ENCODE measurements at regions not wholly inside any gene's neighbourhood (a gene's known extent, or its start where the extent isn't known, plus 50 kb on each side); places are given as distances from the start of the nearest gene placed in this dataset.

GRCh38 chr2:117723888-117724434, 90.5 kb upstream of the DDX18 start:
- H3K9me1 ChIP-seq (replicated peaks; ENCODE audit: control insufficient read depth, extremely low read depth, insufficient read depth, low read length): no peaks in the 10 kb centered on the region
- FAIRE-seq (no peak), DNase-seq (ENCODE audit: low read depth, low spot score) (no peak)
- H3K36me3 ChIP-seq (ENCODE audit: control insufficient read depth in 2 of 2, extremely low read depth in 1 of 2, insufficient read depth in 2 of 2, low read length in 2 of 2): no peaks in the 10 kb centered on the region
- H3K9me3 ChIP-seq (replicated peaks; ENCODE audit: control insufficient read depth, insufficient read depth, low read length): peaks cover 3% of the 10 kb centered on the region
- ChIA-PET POLR2A (no interaction called here), CTCF (no interaction called here)
- dilution Hi-C loops (cut with MboI; ENCODE audit: extremely low pct_ligation_motif_present, low sequenced_read_pairs) (no loop called here), intact Hi-C loops (cut with micrococcal nuclease) (no loop called here)
- no peaks in the 10 kb centered on the region for H3K27me3 ChIP-seq (ENCODE audit: control insufficient read depth in 2 of 2, insufficient read depth in 2 of 2, low read length in 2 of 2)
- no peaks in the 10 kb centered on the region for H3K4me1 ChIP-seq (ENCODE audit: control insufficient read depth, extremely low read depth, insufficient read depth, low read length)
- H4K20me1 ChIP-seq (replicated peaks; ENCODE audit: control insufficient read depth, extremely low read depth, insufficient read depth, low read length): no peaks in the 10 kb centered on the region
- H3K4me3 ChIP-seq (replicated peaks in 1 of 3; ENCODE audit: insufficient read depth in 1 of 3, low read depth in 1 of 3, low read length in 3 of 3): no peak overlapping the region
- TF ChIP-seq GATA2 (IDR thresholded peaks at IDR 0.05; ENCODE audit: insufficient read depth, insufficient read length, low read depth, low read length) (no peak), MAX (IDR thresholded peaks at IDR 0.05; ENCODE audit: insufficient read depth, insufficient read length) (no peak), JUN (IDR thresholded peaks at IDR 0.05; ENCODE audit: borderline replicate concordance, insufficient read depth, insufficient read length, low read depth) (no peak), CTCF (IDR thresholded peaks at IDR 0.05; ENCODE audit: extremely low read depth in 1 of 2, insufficient read depth in 1 of 2, low read depth in 1 of 2, low read length in 2 of 2) (no peak)
- no peak overlapping the region for H3K4me2 ChIP-seq (ENCODE audit: insufficient read depth, low read length)
- H3K9ac ChIP-seq (replicated peaks; ENCODE audit: extremely low read depth, insufficient read depth, low read length): no peak overlapping the region
- H3K79me2 ChIP-seq (ENCODE audit: control insufficient read depth, insufficient read depth, low read length): no peaks in the 10 kb centered on the region
- no TSS peak for BruUV-seq (replicated peaks)
- no peak overlapping the region for H2AFZ ChIP-seq (ENCODE audit: low read depth, low read length)
- no peak overlapping the region for H3K27ac ChIP-seq (ENCODE audit: insufficient read depth, low read depth, low read length)

GRCh38 chr2:117726747-117727146, 87.7 kb upstream of the DDX18 start:
- Histone ChIP-seq H2AFZ (ENCODE audit: low read depth, low read length) (no peak overlapping the region), H3K4me1 (ENCODE audit: control insufficient read depth, extremely low read depth, insufficient read depth, low read length) (no peaks in the 10 kb centered on the region), H4K20me1 (replicated peaks; ENCODE audit: control insufficient read depth, extremely low read depth, insufficient read depth, low read length) (no peaks in the 10 kb centered on the region), H3K36me3 (ENCODE audit: control insufficient read depth in 2 of 2, extremely low read depth in 1 of 2, insufficient read depth in 2 of 2, low read length in 2 of 2) (no peaks in the 10 kb centered on the region), H3K27ac (ENCODE audit: insufficient read depth, low read depth, low read length) (no peak overlapping the region), H3K9me1 (replicated peaks; ENCODE audit: control insufficient read depth, extremely low read depth, insufficient read depth, low read length) (no peaks in the 10 kb centered on the region), H3K27me3 (ENCODE audit: control insufficient read depth in 2 of 2, insufficient read depth in 2 of 2, low read length in 2 of 2) (no peaks in the 10 kb centered on the region), H3K4me2 (ENCODE audit: insufficient read depth, low read length) (no peak overlapping the region), H3K9me3 (replicated peaks; ENCODE audit: control insufficient read depth, insufficient read depth, low read length) (peaks cover 5% of the 10 kb centered on the region), H3K79me2 (ENCODE audit: control insufficient read depth, insufficient read depth, low read length) (no peaks in the 10 kb centered on the region), H3K9ac (replicated peaks; ENCODE audit: extremely low read depth, insufficient read depth, low read length) (no peak overlapping the region), H3K4me3 (replicated peaks in 1 of 3; ENCODE audit: insufficient read depth in 1 of 3, low read depth in 1 of 3, low read length in 3 of 3) (no peak overlapping the region)
- no peak for TF ChIP-seq POLR2A (IDR thresholded peaks at IDR 0.05; ENCODE audit: low read depth, low read length)
- TF ChIP-seq MAX (IDR thresholded peaks at IDR 0.05; ENCODE audit: insufficient read depth, insufficient read length): no peak
- TF ChIP-seq GATA2 (IDR thresholded peaks at IDR 0.05; ENCODE audit: insufficient read depth, insufficient read length, low read depth, low read length): no peak
- no peak for TF ChIP-seq CTCF (IDR thresholded peaks at IDR 0.05; ENCODE audit: extremely low read depth in 1 of 2, insufficient read depth in 1 of 2, low read depth in 1 of 2, low read length in 2 of 2)
- TF ChIP-seq POLR2AphosphoS5 (IDR thresholded peaks at IDR 0.05; ENCODE audit: insufficient read depth, low read depth, low read length): no peak
- TF ChIP-seq JUN (IDR thresholded peaks at IDR 0.05; ENCODE audit: borderline replicate concordance, insufficient read depth, insufficient read length, low read depth): no peak
- TF ChIP-seq MYC (IDR thresholded peaks at IDR 0.05; ENCODE audit: low read depth, low read length): no peak
- no peak for TF ChIP-seq EZH2 (IDR thresholded peaks at IDR 0.05; ENCODE audit: borderline replicate concordance, low read depth, low read length, severe bottlenecking)
- TF ChIP-seq FOS (IDR thresholded peaks at IDR 0.05; ENCODE audit: borderline replicate concordance, insufficient read depth, low read length): no peak
- no TSS peak for BruUV-seq (replicated peaks)
- ChIA-PET POLR2A (no interaction called here), CTCF (interaction anchor here (1.2 kb wide), 1 partner anchor 59 kb away, joined by 3 read pairs; no protein-coding TSS in a partner anchor)
- dilution Hi-C loops (cut with MboI; ENCODE audit: extremely low pct_ligation_motif_present, low sequenced_read_pairs): no loop called here
- DNase-seq (ENCODE audit: low read depth, low spot score) (no peak), FAIRE-seq (no peak)
- intact Hi-C loops (cut with micrococcal nuclease): no loop called here
